ENCODE measurements at regions not wholly inside any gene's neighbourhood (a gene's known extent, or its start where the extent isn't known, plus 50 kb on each side); places are given as distances from the start of the nearest gene placed in this dataset.

DNA sequence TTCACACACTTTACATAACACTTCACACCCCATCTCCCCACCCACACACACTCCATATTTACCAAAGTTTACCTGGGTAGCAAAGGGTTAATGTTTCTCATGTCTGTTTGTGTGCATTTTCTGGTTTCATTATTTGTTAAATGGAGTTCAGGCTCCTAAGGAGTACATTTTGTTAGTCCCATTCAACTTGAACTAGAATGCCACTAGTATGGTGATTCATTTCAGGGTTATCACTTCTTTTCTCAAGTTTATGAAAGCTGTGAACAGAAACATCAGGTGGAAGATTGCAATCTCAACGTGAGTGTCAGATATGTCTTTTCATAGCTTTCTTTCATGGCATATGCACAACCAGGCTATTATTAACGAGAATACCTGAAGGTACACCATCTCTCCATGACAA lies 1027.5 kb downstream of the GATA3 start:
- TF ChIP-seq, protein P1, sequence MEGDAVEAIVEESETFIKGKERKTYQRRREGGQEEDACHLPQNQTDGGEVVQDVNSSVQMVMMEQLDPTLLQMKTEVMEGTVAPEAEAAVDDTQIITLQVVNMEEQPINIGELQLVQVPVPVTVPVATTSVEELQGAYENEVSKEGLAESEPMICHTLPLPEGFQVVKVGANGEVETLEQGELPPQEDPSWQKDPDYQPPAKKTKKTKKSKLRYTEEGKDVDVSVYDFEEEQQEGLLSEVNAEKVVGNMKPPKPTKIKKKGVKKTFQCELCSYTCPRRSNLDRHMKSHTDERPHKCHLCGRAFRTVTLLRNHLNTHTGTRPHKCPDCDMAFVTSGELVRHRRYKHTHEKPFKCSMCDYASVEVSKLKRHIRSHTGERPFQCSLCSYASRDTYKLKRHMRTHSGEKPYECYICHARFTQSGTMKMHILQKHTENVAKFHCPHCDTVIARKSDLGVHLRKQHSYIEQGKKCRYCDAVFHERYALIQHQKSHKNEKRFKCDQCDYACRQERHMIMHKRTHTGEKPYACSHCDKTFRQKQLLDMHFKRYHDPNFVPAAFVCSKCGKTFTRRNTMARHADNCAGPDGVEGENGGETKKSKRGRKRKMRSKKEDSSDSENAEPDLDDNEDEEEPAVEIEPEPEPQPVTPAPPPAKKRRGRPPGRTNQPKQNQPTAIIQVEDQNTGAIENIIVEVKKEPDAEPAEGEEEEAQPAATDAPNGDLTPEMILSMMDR (IDR thresholded peaks at IDR 0.05; ENCODE audit: extremely low read depth, missing control alignments), result no peak
- no peak for DNase-seq (ENCODE audit: low spot score)

DNA sequence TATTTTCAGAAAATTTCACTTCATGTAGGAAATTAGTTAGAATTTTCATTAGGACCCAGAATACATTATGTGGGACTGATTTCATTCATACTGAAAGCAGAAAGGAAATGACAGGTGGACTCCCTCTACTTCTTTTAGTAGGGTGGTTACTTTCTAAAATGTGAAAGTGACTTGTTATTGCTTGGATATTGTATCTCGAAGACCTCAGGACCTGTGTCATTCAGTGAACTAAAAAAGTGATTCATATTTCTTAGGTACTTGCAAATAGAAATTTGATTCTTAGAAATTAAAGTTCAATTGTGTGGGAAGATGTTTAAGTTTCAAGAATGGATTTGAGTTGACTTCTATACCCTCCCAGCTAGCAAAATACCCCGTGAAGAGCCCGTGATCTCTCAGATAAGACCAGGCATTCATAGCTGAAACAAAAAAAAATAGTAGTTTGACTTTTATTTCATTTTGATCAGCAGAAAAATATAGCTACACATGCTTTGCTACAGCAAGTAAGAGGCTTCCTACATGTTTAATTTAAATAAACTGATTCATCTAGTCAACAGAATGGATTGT lies 1037.1 kb downstream of the GATA3 start:
- TF ChIP-seq, protein P1 (IDR thresholded peaks at IDR 0.05; ENCODE audit: extremely low read depth, missing control alignments), result no peak
- DNase-seq (ENCODE audit: low spot score), result no peak

DNA sequence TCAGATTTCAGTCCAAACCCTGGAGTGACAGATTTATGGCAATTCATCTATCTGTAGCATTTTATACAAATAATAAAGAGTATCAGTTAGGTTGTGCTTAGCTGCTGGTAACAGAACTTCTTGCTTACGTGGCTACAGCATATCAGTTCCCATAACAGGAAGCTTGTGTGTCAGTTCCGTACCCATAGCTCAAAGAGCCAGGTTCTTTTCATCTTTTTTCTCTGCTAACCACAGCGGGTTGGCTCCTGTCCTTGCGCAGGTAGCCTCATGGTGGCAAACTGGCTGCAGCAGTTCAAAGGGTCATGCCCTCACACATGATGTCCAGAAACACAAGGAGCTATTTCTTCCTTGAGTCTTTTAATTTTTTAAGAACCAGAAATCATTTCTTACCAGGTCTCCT lies 1041.8 kb downstream of the GATA3 start:
- TF ChIP-seq, protein P1 (IDR thresholded peaks at IDR 0.05; ENCODE audit: extremely low read depth, missing control alignments), result no peak
- no peak for DNase-seq (ENCODE audit: low spot score)

DNA sequence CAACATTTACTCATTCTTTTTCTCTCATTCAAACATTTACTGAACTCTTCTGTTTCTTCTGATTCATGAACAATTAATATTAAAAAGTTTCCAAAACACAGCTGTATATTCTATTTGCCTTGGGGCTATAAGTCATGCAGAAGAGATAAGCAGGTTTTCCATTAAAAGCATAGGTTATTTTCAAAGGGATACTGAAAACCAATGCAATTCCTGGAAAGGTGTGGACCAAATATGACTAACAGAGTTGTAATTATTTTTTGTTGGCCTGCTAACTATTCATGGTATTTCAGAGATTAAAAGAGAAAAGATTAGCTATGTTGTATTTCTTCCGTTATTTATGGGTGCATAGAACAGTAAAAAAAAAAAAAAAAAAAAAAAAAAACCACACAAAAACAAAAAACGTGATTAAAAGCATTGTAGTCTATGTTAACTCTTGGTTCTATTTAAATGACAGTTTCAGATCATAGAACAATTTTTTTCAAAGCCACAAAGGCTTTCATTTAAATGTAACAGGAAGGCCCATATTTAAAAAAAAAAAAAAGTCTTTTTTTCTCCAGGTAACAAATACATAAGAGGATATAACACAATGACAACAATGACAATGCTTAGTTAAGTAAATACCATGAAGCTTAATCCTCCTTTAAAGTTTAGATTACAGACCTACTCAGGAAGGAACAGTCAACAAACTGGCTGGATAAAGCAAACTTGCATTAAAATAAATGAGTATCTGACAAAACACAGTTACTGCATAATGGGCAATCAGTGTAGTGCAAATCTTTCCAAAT lies 1042.9 kb downstream of the GATA3 start:
- DNase-seq (ENCODE audit: low spot score), result no peak
- TF ChIP-seq, protein P1 (IDR thresholded peaks at IDR 0.05; ENCODE audit: extremely low read depth, missing control alignments), result no peak

DNA sequence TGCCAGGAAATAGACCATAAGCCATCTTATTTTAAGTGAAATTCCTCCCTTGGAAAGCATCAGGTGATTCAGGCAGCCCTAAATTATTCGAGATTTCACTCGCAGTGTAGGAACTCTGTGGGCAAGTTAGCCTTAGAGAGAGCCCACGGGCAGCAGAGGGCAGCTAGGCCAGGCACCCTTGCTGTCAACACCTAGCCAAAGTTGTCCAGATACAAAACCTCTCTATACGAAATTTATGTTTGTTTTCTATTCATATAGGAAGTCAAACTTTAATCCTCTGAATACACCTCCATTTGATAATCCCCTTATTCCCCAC lies 1043.5 kb downstream of the GATA3 start:
- no peak for DNase-seq (ENCODE audit: low spot score)

DNA sequence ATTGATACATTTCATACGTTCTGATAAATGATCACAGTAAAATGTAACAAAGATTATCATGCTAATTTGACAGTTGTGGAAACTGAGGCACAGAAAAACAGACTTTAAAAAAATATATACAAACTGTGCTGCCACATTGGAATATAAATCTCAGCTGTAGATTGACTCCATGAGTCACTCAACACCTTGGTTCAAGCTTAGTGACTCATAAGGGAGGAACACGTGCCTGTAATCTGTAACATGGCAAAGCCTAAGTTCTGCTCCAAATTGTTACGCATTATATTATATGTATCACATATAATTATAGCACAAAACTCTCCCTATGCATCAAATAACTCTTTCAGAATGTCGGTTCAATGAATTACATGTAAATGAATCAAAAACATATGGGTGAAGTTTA lies 1047.5 kb downstream of the GATA3 start:
- TF ChIP-seq, protein P1 (IDR thresholded peaks at IDR 0.05; ENCODE audit: extremely low read depth, missing control alignments), result no peak
- no peak for DNase-seq (ENCODE audit: low spot score)

More for the DNA sequence above, 1043.5 kb downstream of the GATA3 start:
- TF ChIP-seq, protein P1 (IDR thresholded peaks at IDR 0.05; ENCODE audit: extremely low read depth, missing control alignments), result no peak

DNA sequence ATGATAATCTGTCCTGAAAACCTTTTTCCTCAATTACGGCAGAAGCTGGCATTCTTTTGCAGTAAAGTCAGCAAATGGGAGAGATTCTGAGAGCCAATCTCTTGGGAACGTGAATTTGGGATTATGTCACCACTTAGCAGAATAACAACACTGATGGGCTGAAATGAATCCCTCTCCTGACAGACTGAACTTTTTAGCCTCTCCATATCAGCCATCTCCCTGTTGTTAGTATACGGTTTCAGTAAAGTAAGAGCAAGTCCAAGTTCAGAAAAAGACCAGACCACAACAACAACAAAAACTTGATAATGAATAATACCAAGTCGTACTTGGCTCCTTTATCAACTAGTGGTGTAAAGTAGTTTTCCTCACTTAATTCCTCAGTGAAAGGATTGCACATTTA lies 1048.8 kb downstream of the GATA3 start:
- TF ChIP-seq, protein P1 (IDR thresholded peaks at IDR 0.05; ENCODE audit: extremely low read depth, missing control alignments), result no peak

More for the DNA sequence above, 1048.8 kb downstream of the GATA3 start:
- no peak for DNase-seq (ENCODE audit: low spot score)

Measured in GM20000 (cell line).